ENCODE measurements at regions not wholly inside any gene's neighbourhood (a gene's known extent, or its start where the extent isn't known, plus 50 kb on each side); places are given as distances from the start of the nearest gene placed in this dataset.

- TF ChIP-seq RFX5 (IDR thresholded peaks at IDR 0.05; ENCODE audit: low read depth, low read length) (no peak), RCOR1 (IDR thresholded peaks at IDR 0.05; ENCODE audit: insufficient replicate concordance, low read length) (no peak), POLR2A (IDR thresholded peaks at IDR 0.05; ENCODE audit: low read depth, low read length) (no peak), CHD1 (IDR thresholded peaks at IDR 0.05; ENCODE audit: low read depth, low read length) (no peak), BHLHE40 (IDR thresholded peaks at IDR 0.05; ENCODE audit: low read depth, low read length) (no peak), MXI1 (IDR thresholded peaks at IDR 0.05; ENCODE audit: borderline replicate concordance, low read depth, low read length) (no peak), MAFK (IDR thresholded peaks at IDR 0.05; ENCODE audit: low read depth, low read length) (no peak), RAD21 (IDR thresholded peaks at IDR 0.05; ENCODE audit: low read length) (no peak), NFE2L2 (IDR thresholded peaks at IDR 0.05; ENCODE audit: low read depth, low read length) (no peak), CEBPB (IDR thresholded peaks at IDR 0.05; ENCODE audit: low read depth, low read length) (no peak), USF2 (IDR thresholded peaks at IDR 0.05; ENCODE audit: low read depth, low read length) (no peak), FOS (IDR thresholded peaks at IDR 0.05; ENCODE audit: low read depth, low read length) (no peak)
- TF ChIP-seq, protein P1, sequence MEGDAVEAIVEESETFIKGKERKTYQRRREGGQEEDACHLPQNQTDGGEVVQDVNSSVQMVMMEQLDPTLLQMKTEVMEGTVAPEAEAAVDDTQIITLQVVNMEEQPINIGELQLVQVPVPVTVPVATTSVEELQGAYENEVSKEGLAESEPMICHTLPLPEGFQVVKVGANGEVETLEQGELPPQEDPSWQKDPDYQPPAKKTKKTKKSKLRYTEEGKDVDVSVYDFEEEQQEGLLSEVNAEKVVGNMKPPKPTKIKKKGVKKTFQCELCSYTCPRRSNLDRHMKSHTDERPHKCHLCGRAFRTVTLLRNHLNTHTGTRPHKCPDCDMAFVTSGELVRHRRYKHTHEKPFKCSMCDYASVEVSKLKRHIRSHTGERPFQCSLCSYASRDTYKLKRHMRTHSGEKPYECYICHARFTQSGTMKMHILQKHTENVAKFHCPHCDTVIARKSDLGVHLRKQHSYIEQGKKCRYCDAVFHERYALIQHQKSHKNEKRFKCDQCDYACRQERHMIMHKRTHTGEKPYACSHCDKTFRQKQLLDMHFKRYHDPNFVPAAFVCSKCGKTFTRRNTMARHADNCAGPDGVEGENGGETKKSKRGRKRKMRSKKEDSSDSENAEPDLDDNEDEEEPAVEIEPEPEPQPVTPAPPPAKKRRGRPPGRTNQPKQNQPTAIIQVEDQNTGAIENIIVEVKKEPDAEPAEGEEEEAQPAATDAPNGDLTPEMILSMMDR (conservative IDR thresholded peaks at IDR 0.05; ENCODE audit: low read depth, low read length), result no peak
These were observed 65.5 kb downstream of the CYP26A1 start for GRCh38 chr10:93139059-93139655.

All from IMR-90 (cell line).